ENCODE measurements at regions not wholly inside any gene's neighbourhood (a gene's known extent, or its start where the extent isn't known, plus 50 kb on each side); places are given as distances from the start of the nearest gene placed in this dataset.

GRCh38 chr10:1944487-1944886 is 207.2 kb upstream of the ADARB2 start:
- no peak for TF ChIP-seq CTCF (conservative IDR thresholded peaks at IDR 0.05)
- H3K9me3 ChIP-seq (ENCODE audit: control insufficient read depth, low read depth, low read length), result no peaks in the 10 kb centered on the region
- H2AK5ac ChIP-seq (ENCODE audit: insufficient read length, low read length), result no peak overlapping the region
- no peaks in the 10 kb centered on the region for H3K79me2 ChIP-seq (ENCODE audit: insufficient read depth, low read length)
- no peak overlapping the region for H3K23ac ChIP-seq (ENCODE audit: insufficient read length, low read depth, low read length)
- H3K4me1 Mint-ChIP-seq, result peaks cover 0 to 4% of the 10 kb centered on the region in 2 experiments; a peak in 1 of 4 replicates
- no peaks in the 10 kb centered on the region for H3K27me3 ChIP-seq (ENCODE audit: insufficient read depth, low read length)
- H3K79me1 ChIP-seq (ENCODE audit: insufficient read depth, low read depth, low read length, poor library complexity, severe bottlenecking), result no peaks in the 10 kb centered on the region
- H2BK5ac ChIP-seq (ENCODE audit: insufficient read length, low read length), result no peak overlapping the region
- peaks cover 2% of the 10 kb centered on the region; the same call in 1 of the 2 replicates for H3K27me3 Mint-ChIP-seq (ENCODE audit: low read depth)
- no peaks in the 10 kb centered on the region; a peak in 1 of 7 replicates for H3K36me3 Mint-ChIP-seq (ENCODE audit: insufficient read depth in 1 of 3, low read depth in 3 of 3)
- H4K8ac ChIP-seq (replicated peaks; ENCODE audit: insufficient read length, low read depth, low read length), result no peak overlapping the region
- WGBS (ENCODE audit: extremely low coverage, insufficient read length, low lambda C conversion rate), result no CpG with 5 or more reads among the region's 11 CpGs
- H2BK20ac ChIP-seq (ENCODE audit: low read depth, low read length, poor library complexity, severe bottlenecking), result no peak overlapping the region
- no peak overlapping the region for H3K4ac ChIP-seq (ENCODE audit: low read depth, low read length)
- H2BK120ac ChIP-seq (ENCODE audit: low read depth, low read length, poor library complexity, severe bottlenecking), result no peak overlapping the region
- H4K20me1 ChIP-seq (ENCODE audit: control insufficient read depth, insufficient read depth, insufficient read length), result no peaks in the 10 kb centered on the region
- H3K4me2 ChIP-seq (ENCODE audit: insufficient read depth, insufficient read length, low read length), result no peak overlapping the region
- H4K91ac ChIP-seq (ENCODE audit: insufficient read length, low read depth, low read length), result no peak overlapping the region
- H3K14ac ChIP-seq (ENCODE audit: insufficient read depth, low read length), result no peak overlapping the region
- no peaks in the 10 kb centered on the region for H3K23me2 ChIP-seq (ENCODE audit: insufficient read length, low read depth, low read length, poor library complexity, severe bottlenecking)
- no peak overlapping the region for H3T11ph ChIP-seq (ENCODE audit: low read length)
- no peak for DNase-seq
- no peaks in the 10 kb centered on the region for H3K4me1 ChIP-seq (ENCODE audit: insufficient read depth, low read length)
- H2AFZ ChIP-seq (ENCODE audit: low read length), result no peak overlapping the region
- H3K4me3 Mint-ChIP-seq, result no peak overlapping the region
- peak overlapping the region in 1 of 3 experiments; percentile 39; a peak in 1 of 7 replicates for H3K27ac Mint-ChIP-seq
- H4K5ac ChIP-seq (ENCODE audit: insufficient read length, low read depth, low read length), result no peak overlapping the region
- no peak overlapping the region for H3K27ac ChIP-seq (ENCODE audit: insufficient read length, low read depth, low read length)
- no peak overlapping the region for H2BK12ac ChIP-seq (ENCODE audit: insufficient read length, low read depth, low read length)
- no peaks in the 10 kb centered on the region; a peak in 2 of 5 replicates for H3K9me3 Mint-ChIP-seq
- no peak overlapping the region for H3K18ac ChIP-seq (ENCODE audit: insufficient read length, low read depth, low read length)
- no peak overlapping the region for H3K56ac ChIP-seq (ENCODE audit: insufficient read length, low read depth, low read length)
- H2BK15ac ChIP-seq (ENCODE audit: low read depth, low read length), result no peak overlapping the region
- no peak overlapping the region for H3K9ac ChIP-seq (ENCODE audit: extremely low read depth, insufficient read length, low read length)
